Stimulated activated CD8-positive, alpha-beta memory T cell treated with anti-CD3 and anti-CD28 coated beads, Interleukin-4, amount 100 ng/mL, for 48 hours (primary cell): ENCODE measurements at regions not wholly inside any gene's neighbourhood (a gene's known extent, or its start where the extent isn't known, plus 50 kb on each side); places are given as distances from the start of the nearest gene placed in this dataset.
"Not testable (repeated sequence)": the region's sequence is repeated elsewhere in the genome, so short reads cannot be mapped to it uniquely, and the experiment has no call there.

ENCODE experiments used
- DNase-seq: peaks from one replicate; pipeline ENCODE4 v3.0.0-alpha.2; 2020

DNA sequence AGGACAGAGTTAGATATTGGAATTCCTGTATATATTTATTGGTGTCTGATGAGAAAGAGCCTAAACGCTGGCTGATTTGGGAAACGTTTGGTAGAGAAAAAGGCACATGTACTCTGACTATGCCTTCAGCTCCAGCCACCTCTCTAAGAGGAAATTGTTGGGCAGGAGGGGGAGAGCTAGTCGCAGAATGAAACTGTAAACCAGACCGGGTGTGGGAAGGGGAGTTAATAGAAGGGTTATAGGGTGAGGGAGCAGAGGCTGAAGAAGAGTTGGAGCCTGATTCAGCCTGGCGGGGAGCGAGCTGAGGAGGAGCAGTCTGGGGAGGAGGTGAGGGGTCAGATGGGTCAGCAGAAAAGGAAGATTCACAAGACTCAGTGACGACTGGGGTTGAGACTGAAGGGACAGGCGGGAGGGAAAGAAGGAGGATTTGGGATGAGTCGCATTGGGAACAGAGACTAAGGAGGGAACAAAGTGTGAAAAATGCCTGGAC, 54.2 kb upstream of the RHOU start:
- DNase-seq = not testable (repeated sequence)

DNA sequence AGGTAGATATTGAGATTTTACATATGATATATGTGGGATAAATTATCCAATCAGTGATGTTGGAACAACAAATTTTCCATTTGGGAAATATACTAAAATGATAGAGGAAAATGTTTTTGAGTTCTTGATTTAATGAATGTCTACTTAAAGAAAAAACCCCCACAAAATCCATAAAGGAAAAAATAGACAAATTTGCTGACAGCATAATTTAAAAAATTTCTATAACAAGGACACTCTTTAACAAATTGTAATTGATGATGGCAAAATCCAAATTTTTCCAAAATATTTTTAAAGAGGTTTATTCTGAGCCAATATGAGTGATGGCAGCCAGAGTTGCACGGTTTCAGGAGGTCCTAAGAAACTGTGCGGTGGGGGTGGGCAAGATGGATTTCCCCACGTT, 51.9 kb upstream of the RHOU start:
- no peak for DNase-seq

DNA sequence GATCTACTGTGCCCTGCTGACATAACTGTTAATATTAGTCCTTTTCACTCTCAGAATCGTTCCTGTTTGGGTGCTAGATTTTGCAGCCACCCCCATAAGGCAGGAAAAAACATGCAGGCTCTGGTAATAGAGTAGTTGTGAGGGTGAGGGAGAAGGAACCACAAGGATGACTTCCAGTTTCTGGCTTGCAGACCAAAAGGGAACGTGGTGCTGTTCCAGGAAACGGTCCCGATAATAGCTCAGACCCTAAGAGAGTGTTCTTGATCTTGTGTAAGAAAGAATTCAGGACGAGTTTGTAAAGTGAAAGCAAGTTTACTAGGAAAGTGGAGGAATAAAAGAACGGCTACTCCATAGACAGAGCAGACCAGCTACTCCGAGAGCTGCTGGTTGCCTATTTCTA, 50.7 kb upstream of the RHOU start:
- no peak for DNase-seq

DNA sequence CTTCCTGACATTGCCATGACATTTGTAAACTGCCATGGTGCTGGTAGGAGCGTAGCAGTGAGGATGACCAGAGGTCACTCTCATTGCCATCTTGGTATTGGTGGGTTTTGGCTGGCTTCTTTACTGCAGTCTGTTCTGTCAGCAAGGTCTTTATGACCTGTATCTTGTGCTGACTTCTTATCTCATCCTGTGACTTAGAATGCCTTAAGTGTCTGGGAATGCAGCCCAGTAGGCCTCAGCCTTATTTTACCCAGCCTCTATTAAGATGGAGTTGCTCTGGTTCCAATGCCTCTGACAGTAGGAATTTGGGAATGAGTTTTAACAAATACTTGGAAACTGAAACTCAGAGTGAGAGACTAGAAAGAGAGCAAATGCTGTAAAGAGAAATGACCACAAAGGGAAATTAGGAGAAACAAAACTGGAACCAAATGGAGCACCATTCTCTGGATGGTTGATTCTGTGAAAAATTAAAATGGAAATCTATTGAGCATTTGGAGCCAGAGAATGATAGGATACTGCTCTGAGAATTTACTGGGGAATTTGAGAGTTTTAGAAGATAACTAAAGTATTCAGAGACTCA, 50.1 kb upstream of the RHOU start:
- no peak for DNase-seq
